Left colon (tissue), 2 donors: ENCODE measurements at regions not wholly inside any gene's neighbourhood (a gene's known extent, or its start where the extent isn't known, plus 50 kb on each side); places are given as distances from the start of the nearest gene placed in this dataset.
"Not testable (repeated sequence)": the region's sequence is repeated elsewhere in the genome, so short reads cannot be mapped to it uniquely, and the experiment has no call there.

Experiments
- ATAC-seq: fragments of 200-7000 bp; cut with Tn5 transposase; one replicate; pipeline ENCODE4 v1.9.1; 2020; ENCODE audit warnings: mild to moderate bottlenecking, moderate library complexity
- DNase-seq, 2 donors: peaks; one replicate each; pipeline ENCODE4 v3.0.0-alpha.2; 2020
- intact Hi-C, 2 donors: fragments of 100-400 bp; cut with DNase I in 1 of 2; cut with micrococcal nuclease in 1 of 2; formaldehyde crosslinking; loops; one replicate each; pipeline versions ENCODE4 v1.11.2 to v1.14.0; 2022; cut with DNase I, micrococcal nuclease
- donor health status: DM: no; HTN: no; CAD: no.
- donor health status: DM: yes; HTN: yes; CAD: no.

GRCh38 chr3:88000853-88001252 is 58.0 kb downstream of the CGGBP1 start:
- DNase-seq (peak in 1 of 2 donors; percentile 11), ATAC-seq (no peak)
- intact Hi-C loops, result loop anchor here in 1 of 2 donors (5.0 to 10.0 kb wide), 2 partner anchors 229 to 646 kb away; no protein-coding TSS in a partner anchor

GRCh38 chr3:87997966-87998365 is 60.8 kb downstream of the CGGBP1 start:
- intact Hi-C loops, result no loop called here
- ATAC-seq, result no peak

GRCh38 chr3:87997298-87997697 is 61.5 kb downstream of the CGGBP1 start:
- DNase-seq (peak in 1 of 2 donors; percentile 10), ATAC-seq (no peak)
- intact Hi-C loops, result no loop called here

More at GRCh38 chr3:87997966-87998365, 60.8 kb downstream of the CGGBP1 start:
- no peak for DNase-seq

GRCh38 chr3:87996882-87997281 is 61.9 kb downstream of the CGGBP1 start:
- no peak for ATAC-seq
- intact Hi-C loops, result no loop called here
- no peak for DNase-seq

GRCh38 chr3:87993566-87993965 is 65.2 kb downstream of the CGGBP1 start:
- DNase-seq (no peak), ATAC-seq (no peak)
- intact Hi-C loops, result no loop called here

- ATAC-seq (no peak), DNase-seq (no peak)
- intact Hi-C loops, result no loop called here
These were observed 70.9 kb downstream of the CGGBP1 start for GRCh38 chr3:87987952-87988351.

GRCh38 chr3:87982421-87982820 is 76.4 kb downstream of the CGGBP1 start:
- ATAC-seq (no peak), DNase-seq (no peak)
- intact Hi-C loops, result no loop called here

- intact Hi-C loops, result no loop called here
- ATAC-seq, result no peak
- no peak for DNase-seq
These were observed 79.3 kb downstream of the CGGBP1 start for GRCh38 chr3:87979527-87979926.

- intact Hi-C loops, result no loop called here
- DNase-seq (no peak), ATAC-seq (no peak)
These were observed 81.0 kb downstream of the CGGBP1 start for GRCh38 chr3:87977765-87978164.

- no peak for ATAC-seq
- intact Hi-C loops, result no loop called here
- DNase-seq, result no peak
These were observed 83.1 kb downstream of the CGGBP1 start for GRCh38 chr3:87975716-87976115.

GRCh38 chr3:87973906-87974305 is 84.9 kb downstream of the CGGBP1 start:
- intact Hi-C loops, result no loop called here
- DNase-seq, result no peak
- no peak for ATAC-seq

GRCh38 chr3:87969620-87970019 is 89.2 kb downstream of the CGGBP1 start:
- ATAC-seq (peak; percentile 97), DNase-seq (peak; percentile 38 to 45)
- intact Hi-C loops, result no loop called here

GRCh38 chr3:87968668-87969067 is 90.1 kb downstream of the CGGBP1 start:
- DNase-seq, result no peak
- ATAC-seq, result no peak
- intact Hi-C loops, result no loop called here

- peak; percentile 72 for ATAC-seq
- intact Hi-C loops, result no loop called here
- no peak for DNase-seq
These were observed 100.5 kb downstream of the CGGBP1 start for GRCh38 chr3:87958289-87958688.

- intact Hi-C loops, result no loop called here
- ATAC-seq, result no peak
These were observed 101.2 kb downstream of the CGGBP1 start for GRCh38 chr3:87957575-87957974.

GRCh38 chr3:87949879-87950208 is 109.0 kb downstream of the CGGBP1 start:
- no peak for ATAC-seq
- no peak for DNase-seq
- intact Hi-C loops, result no loop called here

More at GRCh38 chr3:87957575-87957974, 101.2 kb downstream of the CGGBP1 start:
- DNase-seq, result no peak

GRCh38 chr3:87949189-87949878 is 109.5 kb downstream of the CGGBP1 start:
- intact Hi-C loops, result no loop called here
- ATAC-seq, result peak; percentile 34
- no peak for DNase-seq

GRCh38 chr3:87946007-87946406 is 112.8 kb downstream of the CGGBP1 start:
- intact Hi-C loops, DNase-seq, ATAC-seq: not testable (repeated sequence)

GRCh38 chr3:87942256-87942655 is 116.5 kb downstream of the CGGBP1 start:
- DNase-seq, ATAC-seq, intact Hi-C loops: not testable (repeated sequence)

- intact Hi-C loops, result no loop called here
- no peak for ATAC-seq
These were observed 134.3 kb downstream of the CGGBP1 start for GRCh38 chr3:87924485-87924884.

GRCh38 chr3:87920549-87920948 is 138.3 kb downstream of the CGGBP1 start:
- DNase-seq (no peak), ATAC-seq (no peak)
- intact Hi-C loops, result no loop called here

More at GRCh38 chr3:87924485-87924884, 134.3 kb downstream of the CGGBP1 start:
- DNase-seq, result no peak
